ENCODE measurements at regions not wholly inside any gene's neighbourhood (a gene's known extent, or its start where the extent isn't known, plus 50 kb on each side); places are given as distances from the start of the nearest gene placed in this dataset.

DNA sequence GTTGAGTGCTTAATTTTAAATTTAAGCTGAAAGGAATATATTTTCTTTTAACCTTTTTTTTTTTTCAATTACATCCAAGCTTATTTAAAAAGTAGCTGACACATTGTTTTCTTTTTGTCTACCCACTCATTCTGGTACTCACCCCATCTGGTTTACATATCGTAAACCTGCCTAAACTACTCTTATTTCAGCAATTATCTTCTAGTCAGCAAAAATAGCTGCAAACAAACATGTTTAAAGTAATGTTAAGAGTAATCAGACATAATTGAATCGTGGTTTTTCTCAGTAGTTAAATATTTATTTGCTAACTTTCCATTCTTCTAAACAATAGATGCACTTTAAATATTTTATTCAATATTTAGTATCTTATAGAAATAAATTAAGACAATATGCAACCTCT lies 492.7 kb upstream of the MGAT4C start:
- Mint-ChIP-seq H3K9me3 (peaks cover 0 to 16% (median 3%) of the 10 kb centered on the region in 7 donors), H3K36me3 (no peaks in the 10 kb centered on the region), H3K27ac (no peak overlapping the region), H3K27me3 (no peaks in the 10 kb centered on the region), H3K4me3 (no peak overlapping the region), H3K4me1 (no peaks in the 10 kb centered on the region)
- H3K27ac ChIP-seq (ENCODE audit: insufficient read depth, low read length, poor library complexity, severe bottlenecking), result no peak overlapping the region
- no peaks in the 10 kb centered on the region for H3K27me3 ChIP-seq (ENCODE audit: control insufficient read depth, insufficient read depth, low read length)
- no peak for ATAC-seq (ENCODE audit: low read depth in 2 of 2)
- no peak for DNase-seq
- no peaks in the 10 kb centered on the region for H3K4me1 ChIP-seq (ENCODE audit: control insufficient read depth, insufficient read depth, low read length, poor library complexity, severe bottlenecking)
- H3K4me3 ChIP-seq (ENCODE audit: low read depth, low read length), result no peak overlapping the region
- H3K9me3 ChIP-seq (ENCODE audit: control insufficient read depth in 2 of 2, low read length in 2 of 2), result peaks cover 0 to 3% of the 10 kb centered on the region in 2 experiments
- no peaks in the 10 kb centered on the region for H3K36me3 ChIP-seq (ENCODE audit: control insufficient read depth, insufficient read depth, low read length)

DNA sequence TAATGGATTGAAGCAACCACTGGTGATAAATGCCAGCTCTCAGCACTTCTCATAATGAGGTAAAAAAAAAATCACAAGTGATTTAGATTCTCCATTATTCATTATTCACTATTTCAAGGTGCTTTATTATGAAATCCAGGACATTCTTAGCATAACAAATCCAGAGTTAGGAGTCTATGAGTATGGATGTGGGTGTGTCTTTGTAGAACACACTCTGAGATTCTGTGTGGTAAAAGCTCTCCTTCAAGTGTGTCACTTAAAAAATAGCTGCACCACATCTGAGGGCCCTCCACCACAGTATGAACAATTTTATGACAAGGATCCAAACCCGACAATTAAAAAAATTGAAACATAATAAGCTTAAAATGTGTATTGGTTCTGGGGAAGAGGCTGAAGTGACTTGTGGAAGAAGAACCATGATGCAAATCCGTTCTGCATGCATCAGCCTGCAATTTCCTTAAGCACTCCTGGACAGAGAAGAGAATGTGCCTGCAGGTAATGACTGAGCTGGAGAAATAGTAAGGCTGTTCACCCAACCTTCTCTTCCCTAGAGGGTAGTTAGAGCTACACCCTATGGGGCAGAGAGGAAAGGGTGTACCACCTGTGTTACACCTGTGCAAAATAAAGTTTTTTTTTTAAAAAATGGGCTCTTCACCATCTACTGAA lies 488.5 kb upstream of the MGAT4C start:
- no peak for DNase-seq
- Histone ChIP-seq H3K27me3 (ENCODE audit: control insufficient read depth, insufficient read depth, low read length) (no peaks in the 10 kb centered on the region), H3K4me3 (ENCODE audit: low read depth, low read length) (no peak overlapping the region), H3K9me3 (ENCODE audit: control insufficient read depth in 2 of 2, low read length in 2 of 2) (peaks cover 0 to 3% of the 10 kb centered on the region in 2 experiments), H3K4me1 (ENCODE audit: control insufficient read depth, insufficient read depth, low read length, poor library complexity, severe bottlenecking) (no peaks in the 10 kb centered on the region), H3K27ac (ENCODE audit: insufficient read depth, low read length, poor library complexity, severe bottlenecking) (no peak overlapping the region), H3K36me3 (ENCODE audit: control insufficient read depth, insufficient read depth, low read length) (no peaks in the 10 kb centered on the region)
- Mint-ChIP-seq H3K9me3 (peaks cover 0 to 12% (median 3%) of the 10 kb centered on the region in 7 donors), H3K27ac (no peak overlapping the region), H3K27me3 (no peaks in the 10 kb centered on the region), H3K4me3 (no peak overlapping the region), H3K4me1 (no peaks in the 10 kb centered on the region), H3K36me3 (no peaks in the 10 kb centered on the region)
- ATAC-seq (ENCODE audit: low read depth in 2 of 2), result no peak

DNA sequence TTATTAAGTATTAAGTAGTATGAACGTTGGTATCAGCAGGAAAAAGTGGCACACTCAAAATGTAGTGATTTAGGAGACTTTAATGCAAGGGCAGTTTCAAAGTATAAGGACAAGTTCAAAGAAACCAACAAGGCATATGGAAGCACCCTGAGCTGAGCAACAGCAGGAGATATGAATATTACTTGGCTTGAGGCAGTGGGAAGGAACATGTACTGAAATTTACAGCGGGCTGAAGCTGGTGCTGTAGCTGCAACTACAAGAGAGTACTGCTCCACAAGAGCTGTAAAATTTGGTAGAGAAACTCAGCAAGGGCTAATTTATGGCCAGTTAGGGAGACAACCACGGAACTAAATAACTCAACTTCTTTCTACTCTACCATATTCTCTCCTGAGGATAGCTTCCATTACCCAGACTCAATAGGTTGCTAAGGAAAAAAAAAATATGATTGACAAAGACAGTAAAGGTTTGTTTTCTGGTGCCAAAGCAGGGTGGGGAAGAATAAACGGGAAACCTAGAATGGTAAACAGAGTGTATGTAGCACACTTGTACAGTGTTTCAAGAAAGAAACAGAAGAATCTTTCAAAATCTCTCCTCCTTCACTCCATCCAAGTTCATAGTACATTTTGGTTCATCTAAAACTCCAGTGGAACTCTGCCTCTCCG lies 487.8 kb upstream of the MGAT4C start:
- H3K4me3 ChIP-seq (ENCODE audit: low read depth, low read length), result no peak overlapping the region
- H3K27ac ChIP-seq (ENCODE audit: insufficient read depth, low read length, poor library complexity, severe bottlenecking), result no peak overlapping the region
- Mint-ChIP-seq H3K9me3 (peaks cover 0 to 12% (median 4%) of the 10 kb centered on the region in 7 donors), H3K4me3 (no peak overlapping the region), H3K4me1 (no peaks in the 10 kb centered on the region), H3K36me3 (no peaks in the 10 kb centered on the region), H3K27ac (no peak overlapping the region), H3K27me3 (no peaks in the 10 kb centered on the region)
- DNase-seq (no peak), ATAC-seq (ENCODE audit: low read depth in 2 of 2) (no peak)
- H3K9me3 ChIP-seq (ENCODE audit: control insufficient read depth in 2 of 2, low read length in 2 of 2), result peaks cover 0 to 3% of the 10 kb centered on the region in 2 experiments
- H3K4me1 ChIP-seq (ENCODE audit: control insufficient read depth, insufficient read depth, low read length, poor library complexity, severe bottlenecking), result no peaks in the 10 kb centered on the region
- H3K36me3 ChIP-seq (ENCODE audit: control insufficient read depth, insufficient read depth, low read length), result no peaks in the 10 kb centered on the region
- H3K27me3 ChIP-seq (ENCODE audit: control insufficient read depth, insufficient read depth, low read length), result no peaks in the 10 kb centered on the region

DNA sequence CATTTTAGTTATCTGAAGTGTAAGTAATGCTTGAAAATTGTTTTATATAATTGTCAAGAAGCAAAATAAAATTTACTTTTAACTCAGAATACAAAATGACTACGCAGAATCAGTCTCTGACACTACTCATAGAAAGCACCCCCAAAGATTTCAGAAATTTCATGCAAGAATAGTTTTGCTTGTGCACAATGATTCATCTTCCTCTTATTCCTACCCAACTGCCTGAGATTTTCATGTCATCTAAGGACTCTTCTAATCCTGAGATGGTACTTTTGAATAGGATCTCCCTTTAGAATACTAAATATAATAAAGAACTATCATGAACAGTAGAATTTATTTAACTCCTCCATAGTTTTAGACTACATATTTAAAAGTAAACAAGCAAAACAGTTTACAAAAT lies 485.3 kb upstream of the MGAT4C start:
- Histone ChIP-seq H3K4me3 (ENCODE audit: low read depth, low read length) (no peak overlapping the region), H3K27me3 (ENCODE audit: control insufficient read depth, insufficient read depth, low read length) (no peaks in the 10 kb centered on the region), H3K36me3 (ENCODE audit: control insufficient read depth, insufficient read depth, low read length) (no peaks in the 10 kb centered on the region), H3K27ac (ENCODE audit: insufficient read depth, low read length, poor library complexity, severe bottlenecking) (no peak overlapping the region), H3K4me1 (ENCODE audit: control insufficient read depth, insufficient read depth, low read length, poor library complexity, severe bottlenecking) (no peaks in the 10 kb centered on the region), H3K9me3 (ENCODE audit: control insufficient read depth in 2 of 2, low read length in 2 of 2) (peaks cover 0 to 3% of the 10 kb centered on the region in 2 experiments)
- DNase-seq (no peak), ATAC-seq (ENCODE audit: low read depth in 2 of 2) (no peak)
- H3K36me3 Mint-ChIP-seq, result no peaks in the 10 kb centered on the region
- H3K9me3 Mint-ChIP-seq, result peaks cover 0 to 12% (median 3%) of the 10 kb centered on the region in 7 donors
- H3K27me3 Mint-ChIP-seq, result no peaks in the 10 kb centered on the region
- no peaks in the 10 kb centered on the region for H3K4me1 Mint-ChIP-seq
- H3K27ac Mint-ChIP-seq, result no peak overlapping the region
- H3K4me3 Mint-ChIP-seq, result no peak overlapping the region

DNA sequence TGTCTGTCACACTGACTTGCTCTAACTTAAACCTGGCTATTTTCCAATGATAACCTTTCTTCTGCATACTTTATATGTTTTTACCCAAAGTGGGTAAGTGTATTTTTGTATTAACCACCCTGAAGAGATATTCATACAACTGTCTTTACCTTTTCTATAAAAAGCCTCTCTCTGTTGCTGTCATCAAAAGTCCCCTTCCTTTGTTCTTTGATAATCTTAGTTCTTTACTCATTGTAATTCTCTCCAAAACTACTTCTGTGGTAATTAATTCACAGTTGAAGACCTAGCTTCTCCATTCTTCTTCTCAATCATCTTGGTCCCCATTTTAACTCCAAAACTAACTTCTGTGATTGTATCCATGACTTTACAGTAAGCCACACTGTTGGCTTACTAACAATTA lies 479.7 kb upstream of the MGAT4C start:
- Mint-ChIP-seq H3K9me3 (peaks cover 0 to 5% (median 1%) of the 10 kb centered on the region in 7 donors), H3K27me3 (no peaks in the 10 kb centered on the region), H3K4me1 (no peaks in the 10 kb centered on the region), H3K4me3 (no peak overlapping the region), H3K36me3 (no peaks in the 10 kb centered on the region), H3K27ac (no peak overlapping the region)
- Histone ChIP-seq H3K4me3 (ENCODE audit: low read depth, low read length) (no peak overlapping the region), H3K9me3 (ENCODE audit: control insufficient read depth in 2 of 2, low read length in 2 of 2) (no peaks in the 10 kb centered on the region), H3K4me1 (ENCODE audit: control insufficient read depth, insufficient read depth, low read length, poor library complexity, severe bottlenecking) (no peaks in the 10 kb centered on the region), H3K27me3 (ENCODE audit: control insufficient read depth, insufficient read depth, low read length) (no peaks in the 10 kb centered on the region), H3K36me3 (ENCODE audit: control insufficient read depth, insufficient read depth, low read length) (no peaks in the 10 kb centered on the region), H3K27ac (ENCODE audit: insufficient read depth, low read length, poor library complexity, severe bottlenecking) (no peak overlapping the region)
- ATAC-seq (ENCODE audit: low read depth in 2 of 2) (no peak), DNase-seq (no peak)

DNA sequence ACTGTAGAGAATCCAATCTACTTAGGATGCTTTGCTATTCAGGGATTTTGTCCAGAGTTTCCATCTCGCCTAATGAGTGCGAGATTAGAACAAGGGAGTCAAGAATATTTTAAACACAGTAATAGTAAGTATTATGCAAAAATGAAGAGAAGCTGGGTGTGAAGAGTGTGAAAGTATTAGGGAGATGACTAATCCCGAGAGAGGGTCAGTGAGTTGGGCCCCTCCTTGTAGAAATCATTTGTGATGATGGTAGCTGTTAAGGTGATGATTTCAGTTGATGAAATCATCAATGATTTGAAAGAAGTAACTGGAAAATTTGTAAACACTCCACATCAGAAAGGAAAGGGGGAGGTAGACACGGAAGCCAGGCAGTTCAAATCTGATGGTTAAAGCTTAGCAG lies 478.9 kb upstream of the MGAT4C start:
- ATAC-seq (ENCODE audit: low read depth in 2 of 2) (no peak), DNase-seq (no peak)
- H3K36me3 Mint-ChIP-seq, result no peaks in the 10 kb centered on the region
- H3K4me1 Mint-ChIP-seq, result no peaks in the 10 kb centered on the region
- no peak overlapping the region for H3K27ac ChIP-seq (ENCODE audit: insufficient read depth, low read length, poor library complexity, severe bottlenecking)
- no peaks in the 10 kb centered on the region for H3K4me1 ChIP-seq (ENCODE audit: control insufficient read depth, insufficient read depth, low read length, poor library complexity, severe bottlenecking)
- no peaks in the 10 kb centered on the region for H3K27me3 Mint-ChIP-seq
- H3K9me3 Mint-ChIP-seq, result peaks cover 0 to 9% (median 1%) of the 10 kb centered on the region in 7 donors
- no peak overlapping the region for H3K4me3 Mint-ChIP-seq
- H3K27me3 ChIP-seq (ENCODE audit: control insufficient read depth, insufficient read depth, low read length), result no peaks in the 10 kb centered on the region
- H3K4me3 ChIP-seq (ENCODE audit: low read depth, low read length), result no peak overlapping the region
- no peaks in the 10 kb centered on the region for H3K9me3 ChIP-seq (ENCODE audit: control insufficient read depth in 2 of 2, low read length in 2 of 2)
- no peak overlapping the region for H3K27ac Mint-ChIP-seq
- H3K36me3 ChIP-seq (ENCODE audit: control insufficient read depth, insufficient read depth, low read length), result no peaks in the 10 kb centered on the region

DNA sequence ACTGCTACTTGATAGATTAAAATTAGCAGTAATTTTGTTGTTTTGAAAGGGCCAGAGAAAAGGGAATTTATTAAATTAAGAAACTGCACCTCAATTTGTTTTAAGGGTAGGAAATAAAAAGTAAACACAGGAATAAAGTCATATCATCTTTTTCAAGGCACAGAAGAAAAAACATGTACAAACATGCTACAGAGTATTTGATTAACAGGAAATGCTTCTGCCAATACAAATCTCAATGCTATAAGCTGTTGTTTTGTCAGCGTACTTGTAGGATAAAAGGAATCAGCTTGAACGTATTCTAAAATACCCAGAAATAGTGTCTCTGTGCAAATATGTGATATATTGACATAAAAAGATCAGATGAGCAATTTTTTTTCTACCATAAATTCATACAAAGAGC lies 474.0 kb upstream of the MGAT4C start:
- Histone ChIP-seq H3K9me3 (ENCODE audit: control insufficient read depth in 2 of 2, low read length in 2 of 2) (no peaks in the 10 kb centered on the region), H3K27me3 (ENCODE audit: control insufficient read depth, insufficient read depth, low read length) (no peaks in the 10 kb centered on the region), H3K36me3 (ENCODE audit: control insufficient read depth, insufficient read depth, low read length) (no peaks in the 10 kb centered on the region), H3K4me1 (ENCODE audit: control insufficient read depth, insufficient read depth, low read length, poor library complexity, severe bottlenecking) (no peaks in the 10 kb centered on the region), H3K4me3 (ENCODE audit: low read depth, low read length) (no peak overlapping the region), H3K27ac (ENCODE audit: insufficient read depth, low read length, poor library complexity, severe bottlenecking) (no peak overlapping the region)
- H3K9me3 Mint-ChIP-seq, result peaks cover 0 to 5% (median 0%) of the 10 kb centered on the region in 7 donors
- DNase-seq (no peak), ATAC-seq (ENCODE audit: low read depth in 2 of 2) (no peak)
- no peaks in the 10 kb centered on the region for H3K27me3 Mint-ChIP-seq
- H3K27ac Mint-ChIP-seq, result no peak overlapping the region
- no peak overlapping the region for H3K4me3 Mint-ChIP-seq
- H3K36me3 Mint-ChIP-seq, result no peaks in the 10 kb centered on the region
- no peaks in the 10 kb centered on the region for H3K4me1 Mint-ChIP-seq

DNA sequence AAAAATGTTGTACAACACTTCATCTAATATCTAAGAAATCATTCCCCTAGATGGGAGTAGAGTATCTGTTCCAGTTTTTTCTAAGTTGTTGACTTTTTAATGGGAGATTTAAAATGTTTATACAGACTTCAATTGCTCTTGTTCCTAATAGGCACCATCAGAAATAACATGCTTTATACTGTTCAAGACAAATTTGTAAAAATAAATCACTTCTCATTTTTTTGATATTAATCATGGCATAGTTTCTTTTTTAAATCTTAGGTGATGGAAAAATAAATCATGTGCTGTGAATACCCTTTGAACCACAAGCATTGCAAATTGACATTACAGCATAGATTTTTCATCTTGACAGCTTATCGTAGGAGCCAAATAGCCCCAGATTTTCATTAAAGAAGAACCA lies 473.5 kb upstream of the MGAT4C start:
- H3K27ac ChIP-seq (ENCODE audit: insufficient read depth, low read length, poor library complexity, severe bottlenecking), result no peak overlapping the region
- Mint-ChIP-seq H3K9me3 (peaks cover 0 to 9% (median under 1%) of the 10 kb centered on the region in 7 donors), H3K4me1 (no peaks in the 10 kb centered on the region), H3K27ac (no peak overlapping the region), H3K27me3 (no peaks in the 10 kb centered on the region), H3K4me3 (no peak overlapping the region), H3K36me3 (no peaks in the 10 kb centered on the region)
- H3K9me3 ChIP-seq (ENCODE audit: control insufficient read depth in 2 of 2, low read length in 2 of 2), result no peaks in the 10 kb centered on the region
- H3K27me3 ChIP-seq (ENCODE audit: control insufficient read depth, insufficient read depth, low read length), result no peaks in the 10 kb centered on the region
- H3K4me3 ChIP-seq (ENCODE audit: low read depth, low read length), result no peak overlapping the region
- DNase-seq (no peak), ATAC-seq (ENCODE audit: low read depth in 2 of 2) (no peak)
- no peaks in the 10 kb centered on the region for H3K36me3 ChIP-seq (ENCODE audit: control insufficient read depth, insufficient read depth, low read length)
- no peaks in the 10 kb centered on the region for H3K4me1 ChIP-seq (ENCODE audit: control insufficient read depth, insufficient read depth, low read length, poor library complexity, severe bottlenecking)
